Fibroblast of gingiva (primary cell): ENCODE measurements at regions not wholly inside any gene's neighbourhood (a gene's known extent, or its start where the extent isn't known, plus 50 kb on each side); places are given as distances from the start of the nearest gene placed in this dataset.
"Not testable (repeated sequence)": the region's sequence is repeated elsewhere in the genome, so short reads cannot be mapped to it uniquely, and the experiment has no call there.

Source experiments
- DNase-seq: peaks from one replicate; pipeline ENCODE4 v3.0.0-alpha.2; 2011; ENCODE audit warnings: low read depth

GRCh38 chr15:26024241-26024640 lies 161.1 kb upstream of the ATP10A start:
- DNase-seq, result no peak

DNA sequence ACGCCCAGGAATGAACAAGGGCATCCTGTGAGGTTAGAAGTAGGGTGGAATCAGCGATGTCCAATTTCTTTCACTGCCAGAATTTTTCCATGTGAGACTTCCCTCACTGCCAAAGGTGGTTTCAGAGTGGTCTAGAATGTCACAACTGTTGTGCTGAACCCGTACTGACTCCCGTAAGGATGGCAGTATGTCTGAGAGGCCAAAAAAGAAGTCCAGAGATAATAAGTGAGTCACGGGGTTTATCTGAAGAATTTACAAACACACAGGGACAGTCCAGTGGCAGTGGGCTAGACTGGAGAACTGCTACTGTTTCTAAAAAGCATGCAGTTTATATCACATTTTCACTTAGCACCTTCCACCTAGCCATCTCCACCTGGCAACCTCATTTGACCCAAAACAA lies 160.6 kb upstream of the ATP10A start:
- no peak for DNase-seq

GRCh38 chr15:26023231-26023630 lies 160.1 kb upstream of the ATP10A start:
- no peak for DNase-seq

DNA sequence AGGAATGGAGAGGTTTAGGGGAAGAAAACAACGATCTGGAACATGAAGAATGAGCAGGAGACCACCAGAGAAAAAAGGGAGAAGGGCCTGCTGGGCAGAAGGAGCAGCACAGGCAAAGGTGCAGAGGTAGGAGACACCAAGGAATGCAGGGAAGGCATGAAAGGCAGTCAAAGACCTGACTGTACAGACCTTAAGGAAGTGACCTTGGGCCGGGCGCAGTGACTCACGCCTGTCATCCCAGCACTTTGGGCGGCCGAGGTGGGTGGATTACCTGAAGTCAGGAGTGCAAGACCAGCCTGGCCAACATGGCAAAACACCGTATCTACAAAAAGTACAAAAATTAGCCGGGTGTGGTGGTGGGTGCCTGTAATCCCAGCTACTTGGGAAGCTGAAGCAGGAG lies 157.7 kb upstream of the ATP10A start:
- DNase-seq, result no peak

DNA sequence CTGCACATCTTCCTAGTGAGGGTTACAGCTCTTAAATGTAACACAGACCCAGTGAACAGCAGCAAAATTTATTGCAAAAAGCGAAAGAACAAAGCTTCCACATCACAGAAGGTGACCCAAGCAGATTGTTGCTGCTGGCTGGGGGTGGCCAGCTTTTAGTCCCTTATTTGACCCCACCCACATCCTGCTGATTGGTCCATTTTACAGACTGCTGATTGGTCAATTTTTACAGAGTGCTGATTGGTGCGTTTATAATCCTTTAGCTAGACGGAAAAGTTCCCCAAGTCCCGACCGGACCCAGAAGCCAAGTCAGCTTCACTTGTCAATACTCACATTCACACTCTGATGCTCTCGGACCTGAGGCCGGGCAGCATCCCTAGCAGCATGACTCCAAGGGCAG lies 154.5 kb upstream of the ATP10A start:
- no peak for DNase-seq

DNA sequence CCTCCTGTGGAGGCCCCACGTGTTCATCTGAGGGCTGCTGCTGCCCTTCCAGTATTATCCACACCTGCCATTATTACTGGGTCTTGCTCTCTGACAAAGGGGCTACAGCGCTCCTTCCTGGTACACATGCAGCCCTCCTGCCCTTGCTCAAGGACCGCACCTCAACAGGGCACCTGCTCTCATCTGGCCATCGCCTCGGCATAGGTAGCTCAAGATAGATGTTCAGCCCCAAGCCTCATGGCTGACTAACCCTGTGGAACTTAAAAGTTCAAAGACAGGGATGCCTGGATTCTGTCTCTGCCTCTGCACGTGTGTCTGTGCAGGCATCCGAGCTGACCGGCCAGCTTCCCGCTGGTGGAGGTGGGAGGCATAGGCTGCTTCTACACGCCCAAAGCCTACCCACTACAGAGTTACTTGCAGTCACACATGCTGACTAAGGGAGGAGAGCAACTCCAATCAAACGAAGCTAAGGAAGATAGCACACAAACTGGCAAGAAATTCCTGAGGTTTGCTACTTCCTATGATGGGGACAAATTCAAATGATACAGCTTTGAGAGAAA lies 152.5 kb upstream of the ATP10A start:
- no peak for DNase-seq

DNA sequence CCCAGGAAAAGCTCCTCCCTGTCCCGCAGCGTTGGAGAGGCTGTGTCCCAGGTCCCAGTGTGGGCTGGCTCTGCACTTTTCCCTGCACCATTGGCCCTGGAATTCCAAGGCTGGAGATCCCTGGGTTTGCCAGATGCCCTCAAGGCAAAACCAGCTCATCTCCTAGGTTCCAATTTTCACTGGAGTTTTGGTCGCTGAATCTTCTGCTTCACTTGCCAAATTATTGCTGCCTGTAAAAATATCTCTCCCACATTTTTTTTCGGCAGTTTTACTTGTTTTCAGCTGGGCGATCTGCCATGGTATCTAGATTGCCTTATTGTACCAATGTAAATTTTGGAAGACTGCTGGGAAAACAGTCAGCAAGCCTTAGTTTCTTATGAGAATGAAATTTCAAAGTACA lies 150.9 kb upstream of the ATP10A start:
- no peak for DNase-seq

DNA sequence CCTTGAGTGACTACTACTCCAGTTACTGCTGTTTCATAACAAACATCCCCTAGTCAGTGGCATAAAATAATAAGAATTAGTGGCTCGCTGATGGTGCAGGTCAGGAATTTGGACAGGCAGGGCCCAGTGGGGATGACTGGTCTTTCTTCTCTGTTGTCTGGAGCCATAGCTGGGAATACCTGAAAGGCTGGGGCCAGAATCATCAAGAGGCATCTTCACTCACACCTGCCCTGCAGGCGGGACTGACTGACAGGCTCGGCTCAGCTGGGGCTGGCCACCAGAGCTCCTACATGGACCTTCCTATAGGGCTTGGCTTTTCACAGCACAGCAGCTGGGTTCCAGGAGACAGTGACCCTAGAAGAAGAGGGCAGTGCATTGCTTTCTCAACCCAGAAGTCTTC lies 148.8 kb upstream of the ATP10A start:
- no peak for DNase-seq

DNA sequence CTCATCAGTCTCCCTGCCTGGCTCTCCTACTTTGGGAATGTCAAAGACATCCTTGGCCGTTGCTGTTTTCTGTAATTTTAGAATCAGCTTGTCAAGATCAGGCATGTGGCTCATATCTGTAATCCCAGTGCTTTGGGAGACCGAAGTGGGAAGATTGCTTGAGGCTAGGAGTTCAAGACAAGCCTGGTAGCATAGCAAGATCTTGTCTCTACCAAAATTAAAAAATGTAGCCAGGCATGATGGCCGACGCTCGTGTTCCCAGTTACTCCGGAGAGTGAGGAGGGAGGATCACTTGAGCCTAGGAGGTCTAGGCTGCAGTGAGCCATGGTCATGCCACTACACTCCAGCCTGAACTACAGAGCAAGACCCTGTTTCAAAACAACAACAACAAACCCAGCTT lies 144.0 kb upstream of the ATP10A start:
- no peak for DNase-seq

DNA sequence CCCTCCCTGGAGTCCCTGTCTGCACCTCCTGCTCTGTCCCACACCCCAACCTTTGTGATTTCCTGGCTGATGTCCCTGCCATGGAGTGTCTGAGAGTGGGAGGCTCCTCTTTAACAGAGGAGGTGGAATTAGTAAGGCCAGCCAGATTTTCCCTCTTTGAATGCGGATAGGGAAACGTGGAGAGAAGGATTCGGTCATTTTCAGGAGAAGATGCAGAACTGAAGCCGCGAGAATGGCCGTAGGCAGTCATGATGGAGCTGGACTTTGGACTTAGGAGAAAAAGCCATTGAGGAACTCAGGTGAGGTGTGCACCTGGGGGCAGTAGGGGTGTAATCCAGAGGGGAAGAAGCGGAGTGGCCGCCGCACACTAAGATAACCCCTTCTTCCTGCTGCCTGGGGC lies 138.1 kb upstream of the ATP10A start:
- DNase-seq, result no peak

- DNase-seq, result no peak
Measured at GRCh38 chr15:25993506-25993905, 130.4 kb upstream of the ATP10A start.

GRCh38 chr15:25990220-25990619 lies 127.1 kb upstream of the ATP10A start:
- DNase-seq, result no peak

GRCh38 chr15:25989327-25989726 lies 126.2 kb upstream of the ATP10A start:
- no peak for DNase-seq

- not testable (repeated sequence) for DNase-seq
Measured at GRCh38 chr15:25988716-25989115, 125.6 kb upstream of the ATP10A start.

DNA sequence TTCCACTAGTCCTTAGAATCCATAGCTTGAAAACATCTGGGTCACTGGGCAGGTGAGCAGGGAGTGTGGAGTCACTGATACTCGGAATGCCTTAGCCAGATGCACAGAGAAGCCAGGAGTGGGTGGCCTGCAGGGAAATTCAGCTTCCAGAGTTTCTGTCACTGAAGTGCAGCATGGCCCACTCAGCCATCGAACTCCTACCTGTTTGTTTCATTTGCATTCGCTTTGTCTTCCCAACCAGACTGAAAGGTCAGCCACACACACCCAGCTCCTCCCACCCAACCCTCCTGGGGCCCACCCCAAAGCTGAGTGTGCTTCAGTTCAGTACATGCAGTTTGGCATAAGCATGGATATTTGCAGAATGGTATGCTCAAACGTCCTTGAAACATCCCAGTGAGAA lies 124.5 kb upstream of the ATP10A start:
- no peak for DNase-seq

- no peak for DNase-seq
Measured at GRCh38 chr15:25985165-25985564, 122.0 kb upstream of the ATP10A start.

DNA sequence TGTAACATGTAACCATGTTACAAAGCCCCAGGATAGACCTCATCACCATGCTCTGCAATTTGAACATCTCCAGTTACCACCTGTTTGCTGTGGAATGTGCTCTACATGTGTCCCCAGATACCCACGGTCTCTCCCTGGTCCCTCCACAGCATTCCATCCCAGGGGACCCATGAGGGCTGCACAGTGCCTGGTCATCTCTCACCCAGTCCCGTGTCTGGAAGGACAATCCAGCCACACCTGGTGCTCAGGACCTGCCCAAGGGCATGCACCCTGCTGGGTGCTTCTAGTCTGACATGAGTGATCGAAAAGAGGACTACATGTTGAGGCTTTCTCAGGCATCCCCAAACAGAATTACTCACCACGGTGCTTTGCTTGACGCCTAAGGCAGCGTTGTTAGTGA lies 119.6 kb upstream of the ATP10A start:
- DNase-seq, result no peak

DNA sequence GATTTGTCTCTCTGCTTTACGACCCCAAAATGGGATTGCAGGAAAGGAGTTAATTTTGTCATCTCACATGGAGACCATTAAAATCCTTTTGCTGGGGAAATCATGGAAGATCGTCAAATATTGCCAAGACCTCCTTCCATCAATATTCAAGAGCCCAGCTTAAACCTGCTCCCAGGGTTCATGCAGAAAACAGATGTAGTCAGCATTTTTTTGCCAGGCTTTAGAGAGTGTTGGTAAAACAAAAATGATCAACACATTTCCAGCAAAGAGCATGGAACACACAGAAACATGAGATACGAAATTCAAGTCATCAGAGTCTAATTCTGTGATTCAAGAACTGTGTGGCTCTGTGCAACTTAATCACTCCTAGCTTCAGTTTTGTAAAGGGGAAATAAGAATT lies 118.0 kb upstream of the ATP10A start:
- no peak for DNase-seq

DNA sequence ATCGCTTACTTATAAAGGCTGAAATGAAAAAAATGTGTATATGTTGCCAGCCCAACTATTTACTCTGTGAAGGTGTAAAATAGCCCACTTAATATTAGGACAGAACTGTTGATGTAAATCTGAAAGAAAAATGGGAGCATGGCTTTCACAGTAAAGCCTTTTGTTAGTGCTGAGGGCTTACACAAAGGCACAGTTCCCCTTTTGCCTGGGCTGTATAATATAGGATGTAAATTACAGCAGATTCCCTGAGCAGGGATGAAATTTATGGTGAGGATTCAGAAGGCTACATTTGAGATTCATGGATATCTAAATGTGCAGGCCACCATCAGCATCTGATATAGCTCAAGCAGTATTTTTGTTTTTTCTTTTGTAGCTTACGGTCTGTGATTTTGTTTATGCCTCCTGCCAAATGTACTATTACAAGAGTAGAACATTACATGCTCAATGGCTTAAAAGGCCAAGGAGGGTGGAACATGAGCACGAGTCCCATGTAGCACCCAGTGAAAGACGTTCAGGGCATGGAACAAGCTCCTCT lies 109.1 kb upstream of the ATP10A start:
- no peak for DNase-seq

DNA sequence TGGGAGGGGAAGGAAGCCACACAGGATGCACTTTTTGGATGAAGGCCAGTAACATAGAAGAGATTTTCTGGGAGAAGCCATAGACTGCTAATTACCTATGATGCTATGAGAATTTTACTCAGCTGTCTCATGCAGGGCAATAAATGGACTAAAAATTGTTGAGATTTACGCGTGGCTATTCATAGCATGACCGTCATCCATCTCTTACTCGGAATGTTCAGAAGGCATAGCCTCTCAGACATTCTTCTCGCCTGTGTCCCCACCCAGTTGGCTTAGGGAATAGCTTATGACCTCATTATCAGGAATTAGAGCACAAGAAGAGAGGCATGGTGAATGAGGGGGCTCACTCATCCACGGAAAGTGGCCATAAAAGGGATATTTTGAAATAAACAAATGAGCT lies 107.9 kb upstream of the ATP10A start:
- no peak for DNase-seq

DNA sequence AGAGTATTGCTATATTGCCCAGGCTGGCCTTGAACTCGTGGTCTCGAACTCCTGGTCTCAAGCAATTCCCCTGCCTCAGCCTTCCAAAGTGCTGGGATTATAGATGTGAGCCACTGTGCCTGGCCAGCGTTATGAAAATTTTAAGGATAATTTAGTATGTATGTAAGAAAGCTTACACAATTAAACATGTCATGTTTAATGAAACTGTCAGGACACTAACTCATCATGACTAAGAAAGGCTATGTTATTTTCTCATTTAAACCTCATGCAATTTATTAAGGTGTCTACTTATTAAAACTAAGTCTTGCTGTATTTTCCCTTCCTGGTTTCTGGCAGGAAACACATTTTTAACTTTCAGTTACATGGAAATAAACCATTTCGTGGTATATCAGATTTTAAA lies 106.8 kb upstream of the ATP10A start:
- DNase-seq, result no peak

- DNase-seq, result no peak
Measured at GRCh38 chr15:25967116-25967515, 104.0 kb upstream of the ATP10A start.

GRCh38 chr15:25965326-25965725 lies 102.2 kb upstream of the ATP10A start:
- DNase-seq, result no peak

DNA sequence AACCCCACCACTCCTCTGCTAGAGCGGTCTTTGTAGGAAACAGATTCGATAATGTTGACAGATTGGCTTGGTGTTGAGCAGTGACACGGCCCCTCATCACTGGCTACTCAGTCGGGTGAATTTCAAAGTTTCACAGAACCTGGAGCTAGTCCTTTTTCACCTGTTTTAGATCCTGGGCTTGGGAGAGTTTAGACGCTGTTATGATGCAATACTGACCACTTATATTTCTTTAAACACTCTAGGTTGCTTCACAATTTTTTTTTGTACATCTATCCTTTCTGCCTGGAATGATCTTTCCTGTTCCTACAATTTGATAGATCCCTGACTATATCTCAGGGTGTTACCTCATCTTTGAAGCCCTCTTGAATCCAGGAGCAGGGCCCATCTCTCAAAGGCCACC lies 97.1 kb upstream of the ATP10A start:
- no peak for DNase-seq

GRCh38 chr15:25959100-25959499 lies 96.0 kb upstream of the ATP10A start:
- no peak for DNase-seq
